Gastroesophageal sphincter (tissue), 4 donors: ENCODE measurements at regions not wholly inside any gene's neighbourhood (a gene's known extent, or its start where the extent isn't known, plus 50 kb on each side); places are given as distances from the start of the nearest gene placed in this dataset.
A peak's percentile ranks its signal among the peaks of the same experiment; 100 is the strongest.

ENCODE experiments used
- ATAC-seq: fragments of 150-250 bp; one replicate; pipeline ENCODE4 v1.9.1; 2016; ENCODE audit warnings: mild to moderate bottlenecking, moderate library complexity
- H3K27ac ChIP-seq, 4 donors: fragments of 200-600 bp; sonication (generic) in 3 of 4; 1 replicate in 3 of 4; 2 replicates in 1 of 4; pipeline ENCODE4 v1.5.1; 2016 to 2019
- H3K27me3 ChIP-seq: fragments of 200-600 bp; sonication (generic); one replicate; pipeline ENCODE4 v1.5.1; 2019
- H3K36me3 ChIP-seq, 2 donors: fragments of 200-600 bp; sonication (generic); one replicate each; pipeline ENCODE4 v1.5.1; 2019; ENCODE audit warnings: control low read depth in 1 of 2
- H3K4me1 ChIP-seq, 3 donors: fragments of 200-600 bp; sonication (generic); 1 replicate in 2 of 3; 2 replicates in 1 of 3; pipeline ENCODE4 v1.5.1; 2016 to 2019; ENCODE audit warnings: control low read depth in 2 of 3
- H3K4me3 ChIP-seq, 2 donors: fragments of 200-600 bp; sonication (generic); one replicate each; pipeline ENCODE4 v1.5.1; 2019; ENCODE audit warnings: mild to moderate bottlenecking in 1 of 2, moderate library complexity in 1 of 2
- H3K9me3 ChIP-seq, 3 donors: fragments of 200-600 bp; sonication (generic); one replicate each; pipeline ENCODE4 v1.5.1; 2017 to 2019; ENCODE audit warnings: control low read depth in 2 of 3
- EP300 ChIP-seq: sonication (generic); formaldehyde crosslinking; IDR thresholded peaks from one replicate; pipeline ENCODE4 v1.6.1; 2017; ENCODE audit warnings: antibody characterized with exemption, mild to moderate bottlenecking
- POLR2A ChIP-seq, 2 donors: fragments of 450-650 bp; IDR thresholded peaks; one replicate each; pipeline ENCODE4 v1.6.1; 2017; ENCODE audit warnings: antibody characterized with exemption in 2 of 2, mild to moderate bottlenecking in 2 of 2, moderate library complexity in 1 of 2
- POLR2AphosphoS5 ChIP-seq: sonication (generic); formaldehyde crosslinking; IDR thresholded peaks from one replicate; pipeline ENCODE4 v1.6.1; 2017; ENCODE audit warnings: antibody characterized with exemption
- WGBS, 2 donors: methylation state at CpG; one replicate each; pipeline ENCODE4 v1.1.5; 2018; ENCODE audit warnings: low coverage in 1 of 2; 5-methylcytosine and 5-hydroxymethylcytosine counted together
- TF ChIP-seq, protein P1 (sequence below), 4 experiments: fragments of 200-600 bp in 2 of 4; fragments of 450-650 bp in 2 of 4; sonication (generic) in 1 of 4; IDR thresholded peaks; one replicate each; pipeline ENCODE4 v1.5.1; 2017 to 2019; ENCODE audit warnings: antibody characterized with exemption in 4 of 4, mild to moderate bottlenecking in 2 of 4, moderate library complexity in 2 of 4

DNA sequence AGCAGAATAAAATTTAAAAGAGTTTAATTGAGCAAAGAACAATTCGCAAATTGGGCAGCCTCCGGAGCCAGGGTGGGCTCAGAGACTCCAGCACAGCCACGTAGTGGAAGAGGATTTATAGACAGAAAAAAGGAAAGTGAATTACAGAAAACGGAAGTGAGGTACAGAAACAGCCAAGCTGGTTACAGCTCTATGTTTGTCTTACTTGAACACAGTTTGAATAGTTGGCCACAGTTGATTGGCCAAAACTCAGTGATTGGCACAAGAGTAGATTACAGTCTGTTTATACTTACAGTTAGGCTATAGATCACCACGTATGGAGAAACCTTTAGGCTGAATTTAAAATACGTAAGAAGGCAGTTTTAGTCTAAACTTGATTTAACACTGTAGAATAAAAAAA lies 78.8 kb upstream of the NEDD4L start:
- no peaks in the 10 kb centered on the region for H3K9me3 ChIP-seq
- H3K4me3 ChIP-seq = no peak overlapping the region
- TF ChIP-seq EP300 = no peak
- TF ChIP-seq, protein P1, sequence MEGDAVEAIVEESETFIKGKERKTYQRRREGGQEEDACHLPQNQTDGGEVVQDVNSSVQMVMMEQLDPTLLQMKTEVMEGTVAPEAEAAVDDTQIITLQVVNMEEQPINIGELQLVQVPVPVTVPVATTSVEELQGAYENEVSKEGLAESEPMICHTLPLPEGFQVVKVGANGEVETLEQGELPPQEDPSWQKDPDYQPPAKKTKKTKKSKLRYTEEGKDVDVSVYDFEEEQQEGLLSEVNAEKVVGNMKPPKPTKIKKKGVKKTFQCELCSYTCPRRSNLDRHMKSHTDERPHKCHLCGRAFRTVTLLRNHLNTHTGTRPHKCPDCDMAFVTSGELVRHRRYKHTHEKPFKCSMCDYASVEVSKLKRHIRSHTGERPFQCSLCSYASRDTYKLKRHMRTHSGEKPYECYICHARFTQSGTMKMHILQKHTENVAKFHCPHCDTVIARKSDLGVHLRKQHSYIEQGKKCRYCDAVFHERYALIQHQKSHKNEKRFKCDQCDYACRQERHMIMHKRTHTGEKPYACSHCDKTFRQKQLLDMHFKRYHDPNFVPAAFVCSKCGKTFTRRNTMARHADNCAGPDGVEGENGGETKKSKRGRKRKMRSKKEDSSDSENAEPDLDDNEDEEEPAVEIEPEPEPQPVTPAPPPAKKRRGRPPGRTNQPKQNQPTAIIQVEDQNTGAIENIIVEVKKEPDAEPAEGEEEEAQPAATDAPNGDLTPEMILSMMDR (IDR thresholded peaks at IDR 0.05) = no peak
- no peak for TF ChIP-seq POLR2A (IDR thresholded peaks at IDR 0.05)
- no peak for TF ChIP-seq POLR2AphosphoS5
- WGBS, 2 donors = 69 to 78% methylated on average over 4 to 6 of the region's 6 CpGs
- H3K36me3 ChIP-seq = no peaks in the 10 kb centered on the region
- no peaks in the 10 kb centered on the region for H3K27me3 ChIP-seq
- H3K27ac ChIP-seq = no peak overlapping the region
- ATAC-seq = no peak
- H3K4me1 ChIP-seq = no peaks in the 10 kb centered on the region

DNA sequence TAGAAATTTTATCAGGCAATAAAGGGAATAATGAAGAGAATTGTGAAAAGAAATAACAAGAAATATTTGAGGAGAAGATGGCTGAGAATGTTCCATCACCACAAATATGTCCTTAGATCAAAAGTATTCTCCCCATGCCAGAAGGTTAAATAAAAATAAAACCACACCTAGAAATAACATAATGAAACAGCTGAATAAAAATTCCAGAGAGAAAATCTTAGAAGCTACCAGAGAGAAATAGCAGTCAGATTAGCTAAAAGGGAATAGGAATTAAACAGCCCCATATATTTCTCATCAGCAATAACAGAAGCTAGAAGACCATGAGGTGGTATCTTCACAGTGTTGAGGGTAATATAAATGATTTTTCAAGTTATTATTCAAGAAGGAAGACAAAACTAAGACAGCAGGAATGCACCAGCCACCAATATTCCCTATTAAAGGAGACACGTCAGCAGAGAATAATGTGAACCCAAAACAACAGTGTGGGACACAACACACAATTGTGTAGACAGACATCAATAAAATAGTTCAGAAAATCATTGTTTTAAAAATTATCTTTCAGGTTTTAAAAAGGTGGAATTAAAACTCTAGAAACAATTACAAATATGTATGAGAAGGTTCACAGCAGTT lies 82.0 kb upstream of the NEDD4L start:
- Histone ChIP-seq H3K4me3 (no peak overlapping the region), H3K27me3 (no peaks in the 10 kb centered on the region), H3K4me1 (peaks cover 0 to 10% (median 0%) of the 10 kb centered on the region in 3 donors), H3K36me3 (no peaks in the 10 kb centered on the region), H3K9me3 (no peaks in the 10 kb centered on the region), H3K27ac (no peak overlapping the region)
- WGBS, 2 donors = 57 to 83% methylated on average over 1 of the region's 1 CpG
- TF ChIP-seq, protein P1 (IDR thresholded peaks at IDR 0.05) = no peak
- TF ChIP-seq EP300 (no peak), POLR2A (IDR thresholded peaks at IDR 0.05) (no peak), POLR2AphosphoS5 (no peak)
- ATAC-seq = no peak

DNA sequence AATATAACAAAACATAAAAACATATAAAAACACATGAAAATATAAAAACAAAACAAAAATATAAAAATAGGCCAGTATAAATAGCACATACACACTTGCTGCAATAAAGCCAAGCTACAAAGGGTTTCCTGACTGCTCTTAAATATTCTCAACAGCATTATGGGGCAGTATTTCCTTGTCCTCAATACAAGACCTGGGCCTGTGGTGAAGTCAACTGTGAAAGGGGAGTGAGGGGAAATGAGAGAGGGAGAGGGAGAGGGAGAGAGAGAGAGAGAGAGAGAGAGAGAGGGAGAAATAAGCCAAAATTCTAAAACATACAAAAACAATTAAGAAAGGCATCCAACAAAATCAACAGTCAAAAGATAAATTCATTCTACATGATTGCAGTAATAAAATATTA lies 82.6 kb upstream of the NEDD4L start:
- Histone ChIP-seq H3K27ac (no peak overlapping the region), H3K27me3 (no peaks in the 10 kb centered on the region), H3K36me3 (no peaks in the 10 kb centered on the region), H3K4me3 (no peak overlapping the region), H3K4me1 (peaks cover 0 to 10% (median 0%) of the 10 kb centered on the region in 3 donors), H3K9me3 (no peaks in the 10 kb centered on the region)
- no peak for ATAC-seq
- TF ChIP-seq POLR2A (IDR thresholded peaks at IDR 0.05) = no peak
- TF ChIP-seq, protein P1 (IDR thresholded peaks at IDR 0.05) = no peak

DNA sequence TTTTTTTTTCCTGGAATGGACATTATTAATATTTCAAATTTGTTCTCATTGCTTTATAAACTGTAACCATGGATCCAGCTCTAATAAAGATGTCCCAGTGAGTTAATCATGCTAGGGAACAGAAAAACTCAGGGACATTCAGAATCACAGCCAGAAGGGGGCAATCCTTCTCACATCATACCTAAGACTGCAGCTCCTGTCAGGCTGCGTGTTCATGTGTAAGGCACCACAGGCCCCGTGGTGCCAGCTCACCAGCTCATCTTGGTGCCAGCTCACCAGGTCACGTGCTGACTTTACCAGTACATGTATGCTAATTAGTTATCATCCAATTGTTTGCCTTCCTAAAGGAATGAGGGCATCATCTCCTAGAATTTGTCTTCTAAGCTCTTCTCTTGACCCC lies 84.7 kb upstream of the NEDD4L start:
- no peaks in the 10 kb centered on the region for H3K9me3 ChIP-seq

DNA sequence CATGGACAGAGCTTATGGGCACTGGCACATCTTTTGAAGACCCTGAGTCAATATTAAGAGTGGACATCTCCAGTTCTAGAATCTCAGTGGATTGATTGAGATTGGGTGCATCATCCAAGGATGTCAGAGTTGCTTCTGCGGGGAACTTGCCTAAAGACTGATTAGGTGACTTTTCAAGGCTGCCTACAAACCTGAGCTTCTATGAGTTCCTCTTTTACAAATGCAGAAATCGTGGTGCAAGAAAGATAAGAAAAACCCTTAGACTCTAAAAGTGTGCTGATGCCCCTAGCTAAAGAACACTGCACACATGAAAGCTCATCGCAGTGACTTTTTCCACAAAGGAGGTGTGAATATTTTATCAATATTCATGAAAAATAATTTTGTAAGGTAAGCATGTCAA lies 86.8 kb upstream of the NEDD4L start:
- no peaks in the 10 kb centered on the region for H3K27me3 ChIP-seq
- ATAC-seq = no peak
- peaks cover 0 to 15% (median 0%) of the 10 kb centered on the region in 3 donors for H3K4me1 ChIP-seq
- H3K36me3 ChIP-seq = no peaks in the 10 kb centered on the region
- H3K9me3 ChIP-seq = no peaks in the 10 kb centered on the region
- H3K27ac ChIP-seq = no peak overlapping the region
- H3K4me3 ChIP-seq = no peak overlapping the region
- 79 to 90% methylated on average over 2 to 3 of the region's 3 CpGs for WGBS, 2 donors
- TF ChIP-seq EP300 (no peak), POLR2AphosphoS5 (no peak), POLR2A (IDR thresholded peaks at IDR 0.05) (no peak)
- TF ChIP-seq, protein P1 (IDR thresholded peaks at IDR 0.05) = no peak

More for the DNA sequence above, 84.7 kb upstream of the NEDD4L start:
- H3K4me1 ChIP-seq = peaks cover 0 to 10% (median 0%) of the 10 kb centered on the region in 3 donors
- 22 to 43% methylated on average over 3 of the region's 3 CpGs for WGBS, 2 donors
- peak; percentile 60 for ATAC-seq
- TF ChIP-seq, protein P1 (IDR thresholded peaks at IDR 0.05) = peak in 2 of 4 experiments; percentile 40 to 47
- TF ChIP-seq POLR2A (IDR thresholded peaks at IDR 0.05) (no peak), POLR2AphosphoS5 (no peak), EP300 (no peak)
- no peak overlapping the region for H3K4me3 ChIP-seq
- no peaks in the 10 kb centered on the region for H3K27me3 ChIP-seq
- H3K36me3 ChIP-seq = no peaks in the 10 kb centered on the region
- no peak overlapping the region for H3K27ac ChIP-seq
